Liver (tissue), 8 donors: ENCODE measurements at regions not wholly inside any gene's neighbourhood (a gene's known extent, or its start where the extent isn't known, plus 50 kb on each side); places are given as distances from the start of the nearest gene placed in this dataset.

Experiments used
- DNase-seq: peaks from one replicate; pipeline ENCODE4 v3.0.0-alpha.2; 2017; ENCODE audit warnings: low spot score
- H3K27ac ChIP-seq, 2 donors: one replicate each; pipeline ENCODE4 v1.7.0; 2013; ENCODE audit warnings: inconsistent platforms in 2 of 2, low read length in 2 of 2, control low read depth in 1 of 2, low read depth in 1 of 2, mild to moderate bottlenecking in 1 of 2
- H3K27me3 ChIP-seq, 4 donors: one replicate each; pipeline versions ENCODE4 v1.6.1 to v1.7.0; 2013; ENCODE audit warnings: low read length in 3 of 4, inconsistent platforms in 1 of 4, mild to moderate bottlenecking in 1 of 4, moderate library complexity in 1 of 4; ENCODE audit not compliant: control insufficient read depth in 4 of 4, insufficient read depth in 4 of 4
- H3K36me3 ChIP-seq, 4 donors: one replicate each; pipeline versions ENCODE4 v1.6.1 to v1.7.0; 2013; ENCODE audit warnings: low read length in 3 of 4, mild to moderate bottlenecking in 3 of 4, low read depth in 1 of 4, moderate library complexity in 1 of 4; ENCODE audit not compliant: control insufficient read depth in 4 of 4, insufficient read depth in 3 of 4
- H3K4me1 ChIP-seq, 4 donors: one replicate each; pipeline versions ENCODE4 v1.6.1 to v1.7.0; 2013; ENCODE audit warnings: low read length in 3 of 4, mild to moderate bottlenecking in 3 of 4, moderate library complexity in 1 of 4; ENCODE audit not compliant: control insufficient read depth in 4 of 4, insufficient read depth in 4 of 4
- H3K4me3 ChIP-seq, 3 donors: one replicate each; pipeline versions ENCODE4 v1.6.1 to v1.7.0; 2013; ENCODE audit warnings: low read length in 3 of 3, control low read depth in 1 of 3, low read depth in 1 of 3, mild to moderate bottlenecking in 1 of 3
- H3K9ac ChIP-seq, 2 donors: one replicate each; pipeline ENCODE4 v1.7.0; 2013; ENCODE audit warnings: low read length in 2 of 2, mild to moderate bottlenecking in 2 of 2, moderate library complexity in 2 of 2, control low read depth in 1 of 2, low read depth in 1 of 2
- H3K9me3 ChIP-seq, 4 donors: one replicate each; pipeline versions ENCODE4 v1.6.1 to v1.7.0; 2013; ENCODE audit warnings: low read length in 3 of 4; ENCODE audit not compliant: control insufficient read depth in 4 of 4
- EGR1 ChIP-seq, 2 donors: IDR thresholded peaks; 2 replicates each; pipeline ENCODE4 v1.6.1; 2016 to 2018; ENCODE audit warnings: antibody characterized with exemption in 2 of 2, low read depth in 2 of 2
- FOXA1 ChIP-seq: IDR thresholded peaks from 2 replicates; pipeline ENCODE4 v1.6.1; 2016; ENCODE audit warnings: antibody characterized with exemption
- FOXA2 ChIP-seq: IDR thresholded peaks from 2 replicates; pipeline ENCODE4 v1.6.1; 2016; ENCODE audit warnings: antibody characterized with exemption
- GABPA ChIP-seq, 2 donors: IDR thresholded peaks in 1 of 2; conservative IDR thresholded peaks in 1 of 2; 2 replicates each; pipeline ENCODE4 v1.6.1; 2016; ENCODE audit warnings: antibody characterized with exemption in 2 of 2, mild to moderate bottlenecking in 1 of 2, moderate library complexity in 1 of 2
- HNF4A ChIP-seq, 2 donors: conservative IDR thresholded peaks; 2 replicates each; pipeline ENCODE4 v1.6.1; 2016; ENCODE audit warnings: antibody characterized with exemption in 2 of 2, mild to moderate bottlenecking in 2 of 2
- HNF4G ChIP-seq: IDR thresholded peaks from 2 replicates; pipeline ENCODE4 v1.6.1; 2016; ENCODE audit warnings: antibody characterized with exemption
- JUND ChIP-seq, 2 donors: IDR thresholded peaks; 2 replicates each; pipeline ENCODE4 v1.6.1; 2016; ENCODE audit warnings: antibody characterized with exemption in 2 of 2
- NR2F2 ChIP-seq: IDR thresholded peaks from 2 replicates; pipeline ENCODE4 v1.6.1; 2016; ENCODE audit warnings: antibody characterized with exemption
- RAD21 ChIP-seq, 2 donors: IDR thresholded peaks; 2 replicates each; pipeline ENCODE4 v1.6.1; 2016; ENCODE audit warnings: antibody characterized with exemption in 2 of 2, mild to moderate bottlenecking in 2 of 2
- RXRA ChIP-seq, 2 donors: IDR thresholded peaks; 2 replicates each; pipeline ENCODE4 v1.6.1; 2017 to 2018; ENCODE audit warnings: antibody characterized with exemption in 2 of 2, mild to moderate bottlenecking in 1 of 2
- SP1 ChIP-seq: IDR thresholded peaks from 2 replicates; pipeline ENCODE4 v1.6.1; 2018; ENCODE audit warnings: antibody characterized with exemption, mild to moderate bottlenecking
- WGBS: extraction: QIAGEN DNeasy Blood & Tissue Kit; methylation state at CpG from one replicate; pipeline ENCODE4 v1.1.7; 2013; 5-methylcytosine and 5-hydroxymethylcytosine counted together
- TF ChIP-seq, protein P1 (sequence below): fragments of 150-350 bp; IDR thresholded peaks from 2 replicates; pipeline ENCODE4 v1.5.1; 2017; ENCODE audit warnings: improper control_type of control experiment, low read depth, low read length; ENCODE audit not compliant: missing input control
- TF ChIP-seq, protein P2 (sequence below): IDR thresholded peaks from 2 replicates; pipeline ENCODE4 v1.6.1; 2016; ENCODE audit warnings: antibody characterized with exemption
- TF ChIP-seq, protein P3 (sequence below): IDR thresholded peaks from 2 replicates; pipeline ENCODE4 v1.6.1; 2016; ENCODE audit warnings: antibody characterized with exemption
- donor health status: healthy.
- donor health status: healthy.
- donor health status: healthy.
- donor health status: healthy.
- donor health status: healthy.

DNA sequence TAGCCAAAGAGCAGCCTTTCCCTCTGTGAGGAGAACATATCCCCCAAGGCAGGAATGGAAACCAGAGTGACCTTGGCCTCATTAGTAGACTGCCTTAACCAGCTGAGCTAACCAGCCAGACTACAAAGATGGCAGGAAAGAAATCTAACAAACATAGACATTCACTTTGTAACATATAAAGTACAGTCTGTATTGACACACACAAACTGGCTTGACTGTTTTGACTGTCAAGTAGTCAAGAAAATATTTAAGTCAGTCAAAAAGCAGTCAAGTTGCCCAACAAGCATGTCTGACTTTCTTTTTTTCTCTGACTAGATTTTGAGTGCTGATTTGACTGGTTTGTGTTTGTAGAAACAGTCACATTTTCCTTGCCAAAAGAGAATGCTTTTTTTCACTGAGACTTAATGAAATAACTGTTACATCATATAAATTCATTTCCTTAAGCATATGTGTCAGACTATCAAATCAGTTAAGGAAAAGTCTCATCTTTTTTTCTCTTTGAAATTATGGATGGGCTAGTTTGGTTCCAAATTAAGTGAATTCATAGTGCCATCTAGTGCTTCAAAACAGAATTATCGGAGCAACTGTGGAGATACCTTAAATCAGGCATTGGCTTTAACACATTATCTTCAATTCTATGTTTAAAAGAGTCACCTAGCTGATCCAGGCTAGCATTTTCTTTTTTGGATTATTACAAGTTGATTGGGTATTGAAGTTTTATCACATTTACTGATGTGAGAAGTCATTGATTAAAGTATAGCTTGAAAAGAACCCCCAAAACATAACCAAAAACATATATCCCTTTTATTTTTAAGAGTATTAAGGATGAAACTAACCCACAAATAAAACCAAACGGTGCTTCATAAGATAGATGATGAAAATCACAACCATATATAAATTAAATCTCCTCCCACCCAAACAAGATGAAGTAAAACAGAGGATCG lies 75.0 kb downstream of the ATP6V1G3 start:
- no peaks in the 10 kb centered on the region for H3K4me1 ChIP-seq
- H3K36me3 ChIP-seq, result no peaks in the 10 kb centered on the region
- H3K27me3 ChIP-seq, result no peaks in the 10 kb centered on the region
- no peak for DNase-seq
- H3K27ac ChIP-seq, result no peak overlapping the region
- no peak overlapping the region for H3K4me3 ChIP-seq
- WGBS, result 36% methylated on average over 3 of the region's 3 CpGs
- no peak overlapping the region for H3K9ac ChIP-seq
- H3K9me3 ChIP-seq, result no peaks in the 10 kb centered on the region
- peak; percentile 87 for TF ChIP-seq RAD21 (IDR thresholded peaks at IDR 0.05)
- TF ChIP-seq JUND (IDR thresholded peaks at IDR 0.05), result no peak
- TF ChIP-seq, protein P1, sequence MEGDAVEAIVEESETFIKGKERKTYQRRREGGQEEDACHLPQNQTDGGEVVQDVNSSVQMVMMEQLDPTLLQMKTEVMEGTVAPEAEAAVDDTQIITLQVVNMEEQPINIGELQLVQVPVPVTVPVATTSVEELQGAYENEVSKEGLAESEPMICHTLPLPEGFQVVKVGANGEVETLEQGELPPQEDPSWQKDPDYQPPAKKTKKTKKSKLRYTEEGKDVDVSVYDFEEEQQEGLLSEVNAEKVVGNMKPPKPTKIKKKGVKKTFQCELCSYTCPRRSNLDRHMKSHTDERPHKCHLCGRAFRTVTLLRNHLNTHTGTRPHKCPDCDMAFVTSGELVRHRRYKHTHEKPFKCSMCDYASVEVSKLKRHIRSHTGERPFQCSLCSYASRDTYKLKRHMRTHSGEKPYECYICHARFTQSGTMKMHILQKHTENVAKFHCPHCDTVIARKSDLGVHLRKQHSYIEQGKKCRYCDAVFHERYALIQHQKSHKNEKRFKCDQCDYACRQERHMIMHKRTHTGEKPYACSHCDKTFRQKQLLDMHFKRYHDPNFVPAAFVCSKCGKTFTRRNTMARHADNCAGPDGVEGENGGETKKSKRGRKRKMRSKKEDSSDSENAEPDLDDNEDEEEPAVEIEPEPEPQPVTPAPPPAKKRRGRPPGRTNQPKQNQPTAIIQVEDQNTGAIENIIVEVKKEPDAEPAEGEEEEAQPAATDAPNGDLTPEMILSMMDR, result peak; percentile 74

DNA sequence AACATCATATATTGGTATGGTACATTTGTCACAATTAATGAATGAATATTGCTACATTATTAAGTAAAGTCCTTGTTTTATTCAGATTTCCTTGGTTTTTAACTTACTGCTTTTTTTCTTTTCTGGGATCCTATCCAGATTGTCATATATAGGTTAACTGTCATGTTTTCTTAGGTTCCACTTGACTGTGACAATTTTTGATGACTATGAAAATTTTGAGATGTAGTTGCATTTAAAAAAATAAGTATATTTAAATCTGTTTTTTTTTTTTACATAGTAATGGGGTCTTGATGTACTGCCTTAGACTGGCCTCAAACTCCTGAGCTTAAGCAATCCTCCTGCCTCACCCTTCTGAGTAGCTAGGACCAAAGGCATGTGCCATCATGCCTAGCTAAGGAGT lies 76.8 kb downstream of the ATP6V1G3 start:
- Histone ChIP-seq H3K4me1 (no peaks in the 10 kb centered on the region), H3K36me3 (no peaks in the 10 kb centered on the region), H3K4me3 (no peak overlapping the region), H3K9ac (no peak overlapping the region), H3K27ac (no peak overlapping the region), H3K27me3 (no peaks in the 10 kb centered on the region), H3K9me3 (no peaks in the 10 kb centered on the region)
- no peak for TF ChIP-seq HNF4G
- DNase-seq, result no peak

DNA sequence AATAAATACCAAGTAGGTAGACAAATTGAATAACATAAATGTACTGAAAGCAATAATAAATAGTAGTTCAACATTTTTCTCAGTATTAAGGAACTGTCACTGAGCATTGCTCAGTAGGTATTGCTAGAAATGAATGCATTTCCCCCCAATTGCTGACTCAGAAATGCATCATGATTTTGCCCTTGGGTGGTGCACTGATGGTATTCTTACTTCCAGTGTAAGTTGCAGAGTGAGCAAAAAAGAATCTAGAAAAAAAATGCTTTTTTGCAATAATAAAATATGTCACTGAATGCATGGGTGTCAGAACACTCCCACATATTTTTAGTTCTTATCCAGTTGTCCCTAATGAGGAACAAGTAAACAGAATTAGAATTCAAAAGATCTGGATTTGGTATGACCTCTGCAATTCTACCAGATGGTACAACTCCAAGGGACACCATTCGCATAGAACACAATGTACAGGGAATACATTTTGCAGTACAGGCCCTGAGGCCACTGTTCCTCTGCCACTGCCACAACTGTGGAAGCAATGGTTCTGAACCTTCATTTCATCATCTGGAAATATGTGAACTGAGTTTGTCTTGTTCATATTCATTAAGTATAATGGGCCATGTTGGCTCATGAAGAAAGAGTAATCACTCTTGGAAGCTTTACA lies 78.0 kb downstream of the ATP6V1G3 start:
- no peaks in the 10 kb centered on the region for H3K9me3 ChIP-seq
- H3K9ac ChIP-seq, result no peak overlapping the region
- no peak for DNase-seq
- TF ChIP-seq JUND (IDR thresholded peaks at IDR 0.05) (no peak), RXRA (IDR thresholded peaks at IDR 0.05) (no peak), FOXA1 (no peak), FOXA2 (no peak), SP1 (no peak), GABPA (IDR thresholded peaks at IDR 0.05 in 1 of 2, conservative IDR thresholded peaks at IDR 0.05 in 1 of 2) (no peak), RAD21 (IDR thresholded peaks at IDR 0.05) (no peak), EGR1 (IDR thresholded peaks at IDR 0.05; ENCODE audit: low read depth in 2 of 2) (no peak), HNF4A (conservative IDR thresholded peaks at IDR 0.05) (no peak), HNF4G (no peak), NR2F2 (no peak)
- TF ChIP-seq, protein P2, sequence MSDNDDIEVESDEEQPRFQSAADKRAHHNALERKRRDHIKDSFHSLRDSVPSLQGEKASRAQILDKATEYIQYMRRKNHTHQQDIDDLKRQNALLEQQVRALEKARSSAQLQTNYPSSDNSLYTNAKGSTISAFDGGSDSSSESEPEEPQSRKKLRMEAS, result no peak
- TF ChIP-seq, protein P1, result no peak
- TF ChIP-seq, protein P3, sequence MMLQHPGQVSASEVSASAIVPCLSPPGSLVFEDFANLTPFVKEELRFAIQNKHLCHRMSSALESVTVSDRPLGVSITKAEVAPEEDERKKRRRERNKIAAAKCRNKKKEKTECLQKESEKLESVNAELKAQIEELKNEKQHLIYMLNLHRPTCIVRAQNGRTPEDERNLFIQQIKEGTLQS, result no peak
- no peaks in the 10 kb centered on the region for H3K36me3 ChIP-seq
- H3K4me1 ChIP-seq, result no peaks in the 10 kb centered on the region
- 91% methylated on average over 1 of the region's 1 CpG for WGBS
- H3K27ac ChIP-seq, result no peak overlapping the region
- no peak overlapping the region for H3K4me3 ChIP-seq
- no peaks in the 10 kb centered on the region for H3K27me3 ChIP-seq
